GM20000 (cell line): ENCODE measurements at regions not wholly inside any gene's neighbourhood (a gene's known extent, or its start where the extent isn't known, plus 50 kb on each side); places are given as distances from the start of the nearest gene placed in this dataset.

Source experiments
- DNase-seq: peaks from one replicate; pipeline ENCODE4 v3.0.0; 2012; ENCODE audit warnings: low spot score
- TF ChIP-seq, protein P1 (sequence below): IDR thresholded peaks from 2 replicates; pipeline ENCODE4 v1.5.1; 2012; ENCODE audit warnings: mild to moderate bottlenecking, control low read depth; ENCODE audit errors: extremely low read depth, missing control alignments

DNA sequence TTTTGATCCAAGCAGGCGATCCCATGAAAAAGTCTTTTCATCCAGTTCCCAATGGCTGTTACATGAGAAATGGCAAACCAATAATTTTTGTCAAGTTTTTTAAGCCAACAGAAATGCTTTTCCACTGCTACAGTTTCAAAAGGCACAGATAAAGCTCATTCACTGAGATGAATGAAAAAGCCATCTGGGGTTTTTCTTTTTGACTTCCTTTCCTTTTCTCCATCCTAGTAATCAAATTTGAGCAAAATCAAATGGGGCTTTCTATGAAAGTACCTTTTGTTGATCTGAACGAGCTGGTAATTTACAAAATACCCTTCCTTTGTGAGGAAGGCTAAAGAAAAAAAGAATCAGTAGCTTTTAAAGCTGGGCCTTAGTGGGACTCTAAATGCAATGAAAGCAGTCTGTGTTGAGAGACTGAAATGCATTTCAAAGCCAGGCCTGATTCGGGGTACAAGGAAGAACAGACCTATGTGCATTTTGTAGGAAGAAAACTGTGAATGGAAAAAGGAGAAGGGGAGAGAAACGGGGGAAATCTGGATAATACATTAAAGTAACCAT lies 185.2 kb upstream of the DNAJC19 start:
- no peak for DNase-seq
- TF ChIP-seq, protein P1, sequence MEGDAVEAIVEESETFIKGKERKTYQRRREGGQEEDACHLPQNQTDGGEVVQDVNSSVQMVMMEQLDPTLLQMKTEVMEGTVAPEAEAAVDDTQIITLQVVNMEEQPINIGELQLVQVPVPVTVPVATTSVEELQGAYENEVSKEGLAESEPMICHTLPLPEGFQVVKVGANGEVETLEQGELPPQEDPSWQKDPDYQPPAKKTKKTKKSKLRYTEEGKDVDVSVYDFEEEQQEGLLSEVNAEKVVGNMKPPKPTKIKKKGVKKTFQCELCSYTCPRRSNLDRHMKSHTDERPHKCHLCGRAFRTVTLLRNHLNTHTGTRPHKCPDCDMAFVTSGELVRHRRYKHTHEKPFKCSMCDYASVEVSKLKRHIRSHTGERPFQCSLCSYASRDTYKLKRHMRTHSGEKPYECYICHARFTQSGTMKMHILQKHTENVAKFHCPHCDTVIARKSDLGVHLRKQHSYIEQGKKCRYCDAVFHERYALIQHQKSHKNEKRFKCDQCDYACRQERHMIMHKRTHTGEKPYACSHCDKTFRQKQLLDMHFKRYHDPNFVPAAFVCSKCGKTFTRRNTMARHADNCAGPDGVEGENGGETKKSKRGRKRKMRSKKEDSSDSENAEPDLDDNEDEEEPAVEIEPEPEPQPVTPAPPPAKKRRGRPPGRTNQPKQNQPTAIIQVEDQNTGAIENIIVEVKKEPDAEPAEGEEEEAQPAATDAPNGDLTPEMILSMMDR = no peak

GRCh38 chr3:181174022-181174421 lies 184.5 kb upstream of the DNAJC19 start:
- DNase-seq = no peak
- TF ChIP-seq, protein P1 = no peak

DNA sequence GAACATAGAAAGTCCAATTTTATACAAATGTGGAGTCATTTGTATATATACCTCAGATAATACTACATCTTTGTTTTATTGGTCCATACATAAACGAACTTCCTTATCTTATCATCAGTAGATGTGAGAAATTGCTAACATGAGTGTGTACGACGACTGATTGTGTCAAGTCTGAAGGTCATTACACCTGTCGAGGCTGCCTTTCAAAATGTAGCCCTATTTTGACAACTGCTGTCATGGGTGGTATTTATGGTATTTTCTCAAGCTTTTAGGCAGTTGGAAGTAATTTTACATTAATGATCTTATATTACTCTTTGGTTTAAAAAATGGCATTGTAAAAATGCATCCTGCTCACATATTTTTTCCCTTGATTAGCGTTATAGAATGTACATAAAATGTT lies 183.7 kb upstream of the DNAJC19 start:
- no peak for DNase-seq
- TF ChIP-seq, protein P1 = no peak

- no peak for DNase-seq
- TF ChIP-seq, protein P1 = no peak
Measured at GRCh38 chr3:181134873-181135272, 145.3 kb upstream of the DNAJC19 start.

DNA sequence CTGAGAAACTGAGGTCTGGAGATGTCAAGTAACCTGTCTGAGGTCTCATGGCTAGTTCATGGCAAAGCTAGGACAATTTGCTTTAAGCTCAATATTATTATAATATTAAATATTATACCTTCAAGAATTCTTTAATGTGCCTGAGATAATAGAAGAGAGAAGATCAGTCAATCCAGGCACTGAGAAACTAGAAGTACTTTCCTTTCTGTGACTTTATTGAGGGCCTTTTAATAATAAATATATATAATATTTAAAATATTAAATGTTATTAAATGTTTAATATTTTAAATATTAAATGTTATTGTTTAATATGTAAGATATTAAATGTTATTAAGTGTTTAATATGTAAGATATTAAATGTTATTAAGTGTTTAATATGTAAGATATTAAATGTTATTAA lies 144.3 kb upstream of the DNAJC19 start:
- TF ChIP-seq, protein P1 = no peak
- DNase-seq = no peak

GRCh38 chr3:181105646-181106045 lies 116.1 kb upstream of the DNAJC19 start:
- DNase-seq = no peak
- TF ChIP-seq, protein P1 = no peak

DNA sequence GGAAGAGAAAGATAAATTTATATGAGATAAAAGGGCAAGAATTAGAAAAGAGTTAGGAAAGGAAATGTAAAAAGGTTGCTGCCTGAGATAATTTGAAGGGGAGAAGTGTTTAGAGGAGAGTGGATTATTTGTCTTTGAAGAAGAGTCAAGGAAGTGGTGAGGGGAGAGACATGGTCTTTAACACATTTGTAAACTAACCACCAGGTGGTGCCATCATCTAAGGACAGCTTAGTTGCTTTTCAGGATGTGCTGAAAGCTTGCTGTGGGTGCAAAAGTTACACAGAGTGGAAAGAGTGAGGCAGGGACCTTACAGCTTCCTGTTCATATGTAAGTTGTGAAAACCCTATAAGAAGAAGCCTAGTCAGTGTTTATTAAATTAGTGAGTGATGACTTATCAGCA lies 114.1 kb upstream of the DNAJC19 start:
- TF ChIP-seq, protein P1 = no peak
- no peak for DNase-seq
